ENCODE measurements at regions not wholly inside any gene's neighbourhood (a gene's known extent, or its start where the extent isn't known, plus 50 kb on each side); places are given as distances from the start of the nearest gene placed in this dataset.

GRCh38 chr14:53534841-53535240, 381.7 kb upstream of the DDHD1 start:
- Histone ChIP-seq H3K4me1 (ENCODE audit: control insufficient read depth in 5 of 5, insufficient read depth in 5 of 5, low read length in 5 of 5) (peaks cover 0 to 18% (median 4%) of the 10 kb centered on the region in 5 donors), H3K9me3 (ENCODE audit: control insufficient read depth in 5 of 5, low read length in 5 of 5) (no peaks in the 10 kb centered on the region), H3K27me3 (ENCODE audit: control insufficient read depth in 5 of 5, insufficient read depth in 4 of 5, low read length in 5 of 5) (no peaks in the 10 kb centered on the region), H3K27ac (ENCODE audit: low read depth, low read length) (no peak overlapping the region), H3K4me3 (ENCODE audit: low read depth in 1 of 5, low read length in 5 of 5) (no peak overlapping the region), H3K9ac (ENCODE audit: low read length in 5 of 5) (no peak overlapping the region), H3K36me3 (ENCODE audit: control insufficient read depth in 5 of 5, insufficient read depth in 5 of 5, low read length in 5 of 5) (no peaks in the 10 kb centered on the region)

GRCh38 chr14:53533384-53533970, 380.4 kb upstream of the DDHD1 start:
- H3K9ac ChIP-seq (ENCODE audit: low read length in 5 of 5): no peak overlapping the region

GRCh38 chr14:53532853-53533252, 379.7 kb upstream of the DDHD1 start:
- Histone ChIP-seq H3K9me3 (ENCODE audit: control insufficient read depth in 5 of 5, low read length in 5 of 5) (no peaks in the 10 kb centered on the region), H3K36me3 (ENCODE audit: control insufficient read depth in 5 of 5, insufficient read depth in 5 of 5, low read length in 5 of 5) (no peaks in the 10 kb centered on the region), H3K9ac (ENCODE audit: low read length in 5 of 5) (no peak overlapping the region), H3K4me1 (ENCODE audit: control insufficient read depth in 5 of 5, insufficient read depth in 5 of 5, low read length in 5 of 5) (peaks cover 0 to 5% (median 3%) of the 10 kb centered on the region in 5 donors), H3K27ac (ENCODE audit: low read depth, low read length) (no peak overlapping the region), H3K4me3 (ENCODE audit: low read depth in 1 of 5, low read length in 5 of 5) (no peak overlapping the region), H3K27me3 (ENCODE audit: control insufficient read depth in 5 of 5, insufficient read depth in 4 of 5, low read length in 5 of 5) (no peaks in the 10 kb centered on the region)

More at GRCh38 chr14:53533384-53533970, 380.4 kb upstream of the DDHD1 start:
- Histone ChIP-seq H3K4me1 (ENCODE audit: control insufficient read depth in 5 of 5, insufficient read depth in 5 of 5, low read length in 5 of 5) (peaks cover 0 to 11% (median 4%) of the 10 kb centered on the region in 5 donors), H3K27ac (ENCODE audit: low read depth, low read length) (no peak overlapping the region), H3K4me3 (ENCODE audit: low read depth in 1 of 5, low read length in 5 of 5) (no peak overlapping the region), H3K9me3 (ENCODE audit: control insufficient read depth in 5 of 5, low read length in 5 of 5) (no peaks in the 10 kb centered on the region), H3K36me3 (ENCODE audit: control insufficient read depth in 5 of 5, insufficient read depth in 5 of 5, low read length in 5 of 5) (no peaks in the 10 kb centered on the region), H3K27me3 (ENCODE audit: control insufficient read depth in 5 of 5, insufficient read depth in 4 of 5, low read length in 5 of 5) (no peaks in the 10 kb centered on the region)

- Histone ChIP-seq H3K9ac (ENCODE audit: low read length in 5 of 5) (no peak overlapping the region), H3K4me3 (ENCODE audit: low read depth in 1 of 5, low read length in 5 of 5) (no peak overlapping the region), H3K4me1 (ENCODE audit: control insufficient read depth in 5 of 5, insufficient read depth in 5 of 5, low read length in 5 of 5) (no peaks in the 10 kb centered on the region), H3K27ac (ENCODE audit: low read depth, low read length) (no peak overlapping the region), H3K27me3 (ENCODE audit: control insufficient read depth in 5 of 5, insufficient read depth in 4 of 5, low read length in 5 of 5) (no peaks in the 10 kb centered on the region), H3K9me3 (ENCODE audit: control insufficient read depth in 5 of 5, low read length in 5 of 5) (no peaks in the 10 kb centered on the region), H3K36me3 (ENCODE audit: control insufficient read depth in 5 of 5, insufficient read depth in 5 of 5, low read length in 5 of 5) (no peaks in the 10 kb centered on the region)
Observed at GRCh38 chr14:53531730-53532129, 378.6 kb upstream of the DDHD1 start.

- H3K27me3 ChIP-seq (ENCODE audit: control insufficient read depth in 5 of 5, insufficient read depth in 4 of 5, low read length in 5 of 5): no peaks in the 10 kb centered on the region
- no peaks in the 10 kb centered on the region for H3K36me3 ChIP-seq (ENCODE audit: control insufficient read depth in 5 of 5, insufficient read depth in 5 of 5, low read length in 5 of 5)
- no peak overlapping the region for H3K4me3 ChIP-seq (ENCODE audit: low read depth in 1 of 5, low read length in 5 of 5)
- H3K4me1 ChIP-seq (ENCODE audit: control insufficient read depth in 5 of 5, insufficient read depth in 5 of 5, low read length in 5 of 5): no peaks in the 10 kb centered on the region
- H3K9ac ChIP-seq (ENCODE audit: low read length in 5 of 5): no peak overlapping the region
- H3K9me3 ChIP-seq (ENCODE audit: control insufficient read depth in 5 of 5, low read length in 5 of 5): no peaks in the 10 kb centered on the region
- H3K27ac ChIP-seq (ENCODE audit: low read depth, low read length): no peak overlapping the region
Observed at GRCh38 chr14:53531156-53531555, 378.0 kb upstream of the DDHD1 start.

GRCh38 chr14:53529519-53529918, 376.4 kb upstream of the DDHD1 start:
- Histone ChIP-seq H3K27ac (ENCODE audit: low read depth, low read length) (no peak overlapping the region), H3K36me3 (ENCODE audit: control insufficient read depth in 5 of 5, insufficient read depth in 5 of 5, low read length in 5 of 5) (no peaks in the 10 kb centered on the region), H3K4me1 (ENCODE audit: control insufficient read depth in 5 of 5, insufficient read depth in 5 of 5, low read length in 5 of 5) (peaks cover 0 to 7% (median 4%) of the 10 kb centered on the region in 5 donors), H3K9ac (ENCODE audit: low read length in 5 of 5) (no peak overlapping the region), H3K4me3 (ENCODE audit: low read depth in 1 of 5, low read length in 5 of 5) (no peak overlapping the region), H3K9me3 (ENCODE audit: control insufficient read depth in 5 of 5, low read length in 5 of 5) (no peaks in the 10 kb centered on the region), H3K27me3 (ENCODE audit: control insufficient read depth in 5 of 5, insufficient read depth in 4 of 5, low read length in 5 of 5) (no peaks in the 10 kb centered on the region)

- no peaks in the 10 kb centered on the region for H3K36me3 ChIP-seq (ENCODE audit: control insufficient read depth in 5 of 5, insufficient read depth in 5 of 5, low read length in 5 of 5)
- H3K9ac ChIP-seq (ENCODE audit: low read length in 5 of 5): no peak overlapping the region
- no peak overlapping the region for H3K27ac ChIP-seq (ENCODE audit: low read depth, low read length)
- H3K4me3 ChIP-seq (ENCODE audit: low read depth in 1 of 5, low read length in 5 of 5): no peak overlapping the region
- no peaks in the 10 kb centered on the region for H3K27me3 ChIP-seq (ENCODE audit: control insufficient read depth in 5 of 5, insufficient read depth in 4 of 5, low read length in 5 of 5)
- no peaks in the 10 kb centered on the region for H3K9me3 ChIP-seq (ENCODE audit: control insufficient read depth in 5 of 5, low read length in 5 of 5)
- H3K4me1 ChIP-seq (ENCODE audit: control insufficient read depth in 5 of 5, insufficient read depth in 5 of 5, low read length in 5 of 5): peaks cover 0 to 8% (median 5%) of the 10 kb centered on the region in 5 donors
Observed at GRCh38 chr14:53528185-53528671, 375.1 kb upstream of the DDHD1 start.

GRCh38 chr14:53526200-53526599, 373.1 kb upstream of the DDHD1 start:
- no peaks in the 10 kb centered on the region for H3K36me3 ChIP-seq (ENCODE audit: control insufficient read depth in 5 of 5, insufficient read depth in 5 of 5, low read length in 5 of 5)
- H3K9me3 ChIP-seq (ENCODE audit: control insufficient read depth in 5 of 5, low read length in 5 of 5): no peaks in the 10 kb centered on the region

GRCh38 chr14:53525608-53526007, 372.5 kb upstream of the DDHD1 start:
- Histone ChIP-seq H3K27ac (ENCODE audit: low read depth, low read length) (no peak overlapping the region), H3K36me3 (ENCODE audit: control insufficient read depth in 5 of 5, insufficient read depth in 5 of 5, low read length in 5 of 5) (no peaks in the 10 kb centered on the region), H3K4me1 (ENCODE audit: control insufficient read depth in 5 of 5, insufficient read depth in 5 of 5, low read length in 5 of 5) (peaks cover 0 to 10% (median 5%) of the 10 kb centered on the region in 5 donors), H3K27me3 (ENCODE audit: control insufficient read depth in 5 of 5, insufficient read depth in 4 of 5, low read length in 5 of 5) (no peaks in the 10 kb centered on the region), H3K4me3 (ENCODE audit: low read depth in 1 of 5, low read length in 5 of 5) (no peak overlapping the region), H3K9ac (ENCODE audit: low read length in 5 of 5) (no peak overlapping the region), H3K9me3 (ENCODE audit: control insufficient read depth in 5 of 5, low read length in 5 of 5) (no peaks in the 10 kb centered on the region)

More at GRCh38 chr14:53526200-53526599, 373.1 kb upstream of the DDHD1 start:
- peaks cover 0 to 10% (median 5%) of the 10 kb centered on the region in 5 donors for H3K4me1 ChIP-seq (ENCODE audit: control insufficient read depth in 5 of 5, insufficient read depth in 5 of 5, low read length in 5 of 5)
- H3K9ac ChIP-seq (ENCODE audit: low read length in 5 of 5): no peak overlapping the region
- H3K27ac ChIP-seq (ENCODE audit: low read depth, low read length): no peak overlapping the region
- H3K4me3 ChIP-seq (ENCODE audit: low read depth in 1 of 5, low read length in 5 of 5): no peak overlapping the region
- H3K27me3 ChIP-seq (ENCODE audit: control insufficient read depth in 5 of 5, insufficient read depth in 4 of 5, low read length in 5 of 5): no peaks in the 10 kb centered on the region

GRCh38 chr14:53524391-53524790, 371.3 kb upstream of the DDHD1 start:
- H3K4me1 ChIP-seq (ENCODE audit: control insufficient read depth in 5 of 5, insufficient read depth in 5 of 5, low read length in 5 of 5): peaks cover 0 to 10% (median 5%) of the 10 kb centered on the region in 5 donors
- H3K4me3 ChIP-seq (ENCODE audit: low read depth in 1 of 5, low read length in 5 of 5): no peak overlapping the region
- H3K36me3 ChIP-seq (ENCODE audit: control insufficient read depth in 5 of 5, insufficient read depth in 5 of 5, low read length in 5 of 5): no peaks in the 10 kb centered on the region
- H3K9ac ChIP-seq (ENCODE audit: low read length in 5 of 5): no peak overlapping the region
- H3K9me3 ChIP-seq (ENCODE audit: control insufficient read depth in 5 of 5, low read length in 5 of 5): no peaks in the 10 kb centered on the region
- no peak overlapping the region for H3K27ac ChIP-seq (ENCODE audit: low read depth, low read length)
- H3K27me3 ChIP-seq (ENCODE audit: control insufficient read depth in 5 of 5, insufficient read depth in 4 of 5, low read length in 5 of 5): no peaks in the 10 kb centered on the region

All from subcutaneous abdominal adipose tissue (tissue), 5 donors.